Adrenal gland (tissue), 9 donors: ENCODE measurements at regions not wholly inside any gene's neighbourhood (a gene's known extent, or its start where the extent isn't known, plus 50 kb on each side); places are given as distances from the start of the nearest gene placed in this dataset.

ENCODE experiments used
- DNase-seq, 7 donors: peaks; one replicate each; pipeline ENCODE4 v3.0.0-alpha.2; 2019 to 2020
- H3K27ac ChIP-seq, 5 donors: fragments of 200-600 bp; sonication (generic) in 4 of 5; 1 replicate in 3 of 5; 2 replicates in 2 of 5; pipeline versions ENCODE4 v1.5.1 to v1.8.0; 2016 to 2020; ENCODE audit warnings: mild to moderate bottlenecking in 1 of 5
- H3K27me3 ChIP-seq: fragments of 200-600 bp; 2 replicates; pipeline ENCODE4 v1.8.0; 2021
- H3K36me3 ChIP-seq, 2 donors: fragments of 200-600 bp; replicated peaks in 1 of 2; 1 replicate in 1 of 2; 2 replicates in 1 of 2; pipeline versions ENCODE4 v1.5.1 to v1.8.0; 2018 to 2022
- H3K4me1 ChIP-seq, 2 donors: fragments of 200-600 bp; replicated peaks in 1 of 2; 1 replicate in 1 of 2; 2 replicates in 1 of 2; pipeline versions ENCODE4 v1.5.1 to v1.8.0; 2018 to 2021
- H3K4me3 ChIP-seq, 4 donors: fragments of 200-600 bp; sonication (generic) in 3 of 4; one replicate each; pipeline ENCODE4 v1.5.1; 2016 to 2018
- H3K9me3 ChIP-seq, 3 donors: fragments of 200-600 bp; sonication (generic) in 1 of 3; replicated peaks in 1 of 3; 1 replicate in 2 of 3; 2 replicates in 1 of 3; pipeline versions ENCODE4 v1.5.1 to v1.8.0; 2016 to 2021
- POLR2A ChIP-seq, 2 donors: fragments of 450-650 bp; IDR thresholded peaks; one replicate each; pipeline ENCODE4 v1.6.1; 2017; ENCODE audit warnings: antibody characterized with exemption in 2 of 2, mild to moderate bottlenecking in 2 of 2, moderate library complexity in 1 of 2
- WGBS, 4 donors: extraction: QIAGEN DNeasy Blood & Tissue Kit in 2 of 4; methylation state at CpG; one replicate each; pipeline versions ENCODE4 v1.1.5 to v1.1.7; 2013 to 2017; 5-methylcytosine and 5-hydroxymethylcytosine counted together
- intact Hi-C, 2 donors: fragments of 100-400 bp; cut with DNase I; formaldehyde crosslinking; loops; one replicate each; pipeline versions ENCODE4 v1.14.1 to v1.15.0; 2022 to 2023
- TF ChIP-seq, protein P1 (sequence below), 6 experiments: fragments of 450-650 bp in 4 of 6; fragments of 200-600 bp in 2 of 6; sonication (generic) in 1 of 6; IDR thresholded peaks; 1 replicate in 5 of 6; 2 replicates in 1 of 6; pipeline versions ENCODE4 v1.5.1 to v1.8.0; 2016 to 2021; ENCODE audit warnings: antibody characterized with exemption in 6 of 6, mild to moderate bottlenecking in 2 of 6, moderate library complexity in 1 of 6
- donor health status: healthy with polysubstance abuse.
- donor health status: Bipolar disorder and iron deficiency.
- donor health status: DM: yes; HTN: yes; CAD: no.
- donor health status: DM: no; HTN: no; CAD: no.
- donor health status: DM: no; HTN: no; CAD: no.

DNA sequence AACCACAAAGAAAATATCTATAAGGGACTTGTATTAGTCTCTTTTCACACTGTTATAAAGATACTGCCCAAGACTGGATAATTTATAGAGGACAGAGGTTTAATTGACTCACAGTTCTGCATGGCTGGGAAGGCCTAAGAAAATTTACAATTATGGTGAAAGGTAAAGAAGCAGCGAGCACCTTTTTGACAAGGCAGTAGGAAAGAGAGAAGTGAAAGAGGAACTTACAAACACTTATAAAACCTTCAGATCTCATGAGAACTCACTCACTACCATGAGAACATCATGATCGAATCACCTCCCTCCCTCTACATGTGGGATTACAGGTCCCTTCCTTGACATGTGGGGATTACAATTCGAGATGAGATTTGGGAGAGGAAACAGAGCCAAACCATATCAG, 856.0 kb downstream of the TRAM1L1 start:
- Histone ChIP-seq H3K27me3 (no peaks in the 10 kb centered on the region), H3K36me3 (no peaks in the 10 kb centered on the region), H3K4me1 (no peaks in the 10 kb centered on the region), H3K4me3 (no peak overlapping the region), H3K9me3 (peaks cover 0 to 5% (median 0%) of the 10 kb centered on the region in 3 donors), H3K27ac (no peak overlapping the region)
- DNase-seq, result no peak
- intact Hi-C loops, result no loop called here
- WGBS, 4 donors, result 68 to 73% (median 70%) methylated on average over 3 of the region's 3 CpGs
- TF ChIP-seq POLR2A (IDR thresholded peaks at IDR 0.05), result no peak
- TF ChIP-seq, protein P1, sequence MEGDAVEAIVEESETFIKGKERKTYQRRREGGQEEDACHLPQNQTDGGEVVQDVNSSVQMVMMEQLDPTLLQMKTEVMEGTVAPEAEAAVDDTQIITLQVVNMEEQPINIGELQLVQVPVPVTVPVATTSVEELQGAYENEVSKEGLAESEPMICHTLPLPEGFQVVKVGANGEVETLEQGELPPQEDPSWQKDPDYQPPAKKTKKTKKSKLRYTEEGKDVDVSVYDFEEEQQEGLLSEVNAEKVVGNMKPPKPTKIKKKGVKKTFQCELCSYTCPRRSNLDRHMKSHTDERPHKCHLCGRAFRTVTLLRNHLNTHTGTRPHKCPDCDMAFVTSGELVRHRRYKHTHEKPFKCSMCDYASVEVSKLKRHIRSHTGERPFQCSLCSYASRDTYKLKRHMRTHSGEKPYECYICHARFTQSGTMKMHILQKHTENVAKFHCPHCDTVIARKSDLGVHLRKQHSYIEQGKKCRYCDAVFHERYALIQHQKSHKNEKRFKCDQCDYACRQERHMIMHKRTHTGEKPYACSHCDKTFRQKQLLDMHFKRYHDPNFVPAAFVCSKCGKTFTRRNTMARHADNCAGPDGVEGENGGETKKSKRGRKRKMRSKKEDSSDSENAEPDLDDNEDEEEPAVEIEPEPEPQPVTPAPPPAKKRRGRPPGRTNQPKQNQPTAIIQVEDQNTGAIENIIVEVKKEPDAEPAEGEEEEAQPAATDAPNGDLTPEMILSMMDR (IDR thresholded peaks at IDR 0.05), result no peak

DNA sequence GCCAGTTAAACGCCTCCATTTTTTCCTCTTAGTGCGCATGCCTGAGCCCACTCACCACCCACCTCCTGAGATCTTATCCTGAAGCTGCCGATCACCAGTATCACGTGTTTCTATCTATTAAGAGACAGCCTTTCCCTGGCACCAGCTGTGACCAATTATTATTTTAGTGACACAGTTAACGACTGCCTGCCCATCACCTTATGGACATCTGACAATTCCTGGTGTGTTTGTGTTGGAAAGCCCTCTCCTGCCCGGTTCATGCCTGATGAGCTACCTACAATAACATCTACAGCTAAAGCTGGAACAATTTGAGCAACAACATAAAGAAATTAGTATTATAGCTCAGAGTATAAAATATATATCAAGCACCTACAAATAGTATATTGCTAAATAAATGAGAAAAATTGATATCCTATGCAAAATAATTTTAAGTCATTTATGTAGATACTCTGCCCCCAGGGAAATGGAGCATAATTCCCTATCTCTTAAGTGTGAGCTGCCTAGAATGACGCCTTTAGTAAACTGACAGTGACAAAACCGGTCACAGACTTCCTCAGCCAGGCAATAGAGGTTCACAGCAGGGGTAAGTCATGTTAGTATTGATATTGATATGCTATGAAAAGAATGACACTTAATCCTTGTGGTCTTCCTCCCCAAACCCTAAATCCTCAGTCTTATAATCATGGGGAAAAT, 862.2 kb downstream of the TRAM1L1 start:
- Histone ChIP-seq H3K27ac (no peak overlapping the region), H3K9me3 (peaks cover 0 to 5% (median 0%) of the 10 kb centered on the region in 3 donors), H3K4me1 (no peaks in the 10 kb centered on the region), H3K4me3 (no peak overlapping the region), H3K27me3 (no peaks in the 10 kb centered on the region), H3K36me3 (no peaks in the 10 kb centered on the region)
- no peak for DNase-seq
- intact Hi-C loops, result no loop called here
- TF ChIP-seq, protein P1 (IDR thresholded peaks at IDR 0.05), result no peak
- no peak for TF ChIP-seq POLR2A (IDR thresholded peaks at IDR 0.05)
- 73 to 80% (median 78%) methylated on average over 8 of the region's 8 CpGs for WGBS, 4 donors

- 52 to 68% (median 61%) methylated on average over 2 of the region's 2 CpGs for WGBS, 4 donors
- intact Hi-C loops, result no loop called here
Observed at GRCh38 chr4:116217781-116218180, 867.6 kb downstream of the TRAM1L1 start.

DNA sequence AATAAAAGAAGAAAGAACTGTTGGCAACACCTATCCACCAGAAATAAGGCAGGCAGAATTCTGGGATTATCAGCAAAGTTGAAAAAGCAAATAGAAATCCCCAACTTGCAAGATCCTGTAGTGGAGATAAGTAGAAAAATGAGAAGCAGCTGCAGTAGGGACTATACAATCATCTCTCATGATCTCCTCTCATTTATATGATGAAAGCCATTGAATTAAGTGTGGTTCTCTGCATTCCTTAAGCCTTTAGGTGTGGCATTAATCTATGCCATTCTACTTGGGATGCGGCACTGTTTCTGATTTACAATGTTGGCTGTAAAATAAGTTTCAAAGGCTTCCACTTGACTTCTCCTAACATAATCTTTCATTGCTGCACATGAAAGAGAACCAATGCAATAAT, 869.8 kb downstream of the TRAM1L1 start:
- WGBS, 4 donors, result 80 to 95% (median 91%) methylated on average over 1 of the region's 1 CpG
- intact Hi-C loops, result no loop called here
- Histone ChIP-seq H3K4me1 (no peaks in the 10 kb centered on the region), H3K36me3 (no peaks in the 10 kb centered on the region), H3K27me3 (no peaks in the 10 kb centered on the region), H3K4me3 (no peak overlapping the region), H3K9me3 (no peaks in the 10 kb centered on the region), H3K27ac (no peak overlapping the region)
- TF ChIP-seq, protein P1 (IDR thresholded peaks at IDR 0.05), result no peak
- TF ChIP-seq POLR2A (IDR thresholded peaks at IDR 0.05), result no peak
- no peak for DNase-seq

More at GRCh38 chr4:116217781-116218180, 867.6 kb downstream of the TRAM1L1 start:
- DNase-seq, result no peak
- no peaks in the 10 kb centered on the region for H3K4me1 ChIP-seq
- no peaks in the 10 kb centered on the region for H3K27me3 ChIP-seq
- TF ChIP-seq POLR2A (IDR thresholded peaks at IDR 0.05), result no peak
- TF ChIP-seq, protein P1 (IDR thresholded peaks at IDR 0.05), result no peak
- H3K27ac ChIP-seq, result no peak overlapping the region
- no peaks in the 10 kb centered on the region for H3K36me3 ChIP-seq
- H3K4me3 ChIP-seq, result no peak overlapping the region
- H3K9me3 ChIP-seq, result no peaks in the 10 kb centered on the region
